IMR-90 (cell line): ENCODE measurements at regions not wholly inside any gene's neighbourhood (a gene's known extent, or its start where the extent isn't known, plus 50 kb on each side); places are given as distances from the start of the nearest gene placed in this dataset.

ENCODE experiments used
- CEBPB ChIP-seq: IDR thresholded peaks from 2 replicates; pipeline ENCODE4 v1.6.1; 2012; ENCODE audit warnings: low read depth, low read length, improper control_type of control experiment
- FOS ChIP-seq: fragments of 150-350 bp; IDR thresholded peaks from 2 replicates; pipeline ENCODE4 v1.6.1; 2016; ENCODE audit warnings: low read depth, low read length
- NFE2L2 ChIP-seq: fragments of 150-350 bp; IDR thresholded peaks from 2 replicates; pipeline ENCODE4 v1.6.1; 2016; ENCODE audit warnings: low read depth, mild to moderate bottlenecking, low read length
- POLR2A ChIP-seq: IDR thresholded peaks from 2 replicates; pipeline ENCODE4 v1.6.1; 2012; ENCODE audit warnings: mild to moderate bottlenecking, low read depth, low read length
- RAD21 ChIP-seq: IDR thresholded peaks from 2 replicates; pipeline ENCODE4 v1.6.1; 2012; ENCODE audit warnings: low read length, improper control_type of control experiment
- TF ChIP-seq, protein P1 (sequence below): fragments of 150-350 bp; IDR thresholded peaks from 2 replicates; pipeline ENCODE4 v1.6.1; 2017; ENCODE audit warnings: mild to moderate bottlenecking, antibody characterized with exemption, low read length, low read depth
- TF ChIP-seq, protein P2 (sequence below): conservative IDR thresholded peaks from 2 replicates; pipeline ENCODE4 v1.5.1; 2012; ENCODE audit warnings: mild to moderate bottlenecking, low read depth, low read length, improper control_type of control experiment

DNA sequence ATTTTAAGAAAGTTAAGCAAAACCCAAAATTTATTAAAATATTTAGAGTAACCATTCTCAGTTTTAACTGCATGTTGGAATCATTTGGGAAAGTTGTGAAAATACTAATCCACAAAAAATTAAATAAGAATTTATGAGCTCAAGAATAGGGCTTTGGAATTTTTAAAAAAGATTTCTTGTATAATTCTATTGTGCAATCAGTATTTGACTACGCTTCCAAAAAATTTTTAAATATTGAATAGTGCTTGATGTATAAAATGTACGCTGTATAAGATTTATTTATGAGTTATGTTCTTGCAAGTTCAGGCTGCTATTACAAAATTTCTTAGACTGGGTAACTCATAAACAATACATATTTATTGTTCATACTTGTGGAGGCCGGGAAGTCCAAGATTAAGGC, 571.7 kb downstream of the MMUT start:
- no peak for TF ChIP-seq RAD21
- TF ChIP-seq, protein P1, sequence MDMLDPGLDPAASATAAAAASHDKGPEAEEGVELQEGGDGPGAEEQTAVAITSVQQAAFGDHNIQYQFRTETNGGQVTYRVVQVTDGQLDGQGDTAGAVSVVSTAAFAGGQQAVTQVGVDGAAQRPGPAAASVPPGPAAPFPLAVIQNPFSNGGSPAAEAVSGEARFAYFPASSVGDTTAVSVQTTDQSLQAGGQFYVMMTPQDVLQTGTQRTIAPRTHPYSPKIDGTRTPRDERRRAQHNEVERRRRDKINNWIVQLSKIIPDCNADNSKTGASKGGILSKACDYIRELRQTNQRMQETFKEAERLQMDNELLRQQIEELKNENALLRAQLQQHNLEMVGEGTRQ, result no peak
- TF ChIP-seq, protein P2, sequence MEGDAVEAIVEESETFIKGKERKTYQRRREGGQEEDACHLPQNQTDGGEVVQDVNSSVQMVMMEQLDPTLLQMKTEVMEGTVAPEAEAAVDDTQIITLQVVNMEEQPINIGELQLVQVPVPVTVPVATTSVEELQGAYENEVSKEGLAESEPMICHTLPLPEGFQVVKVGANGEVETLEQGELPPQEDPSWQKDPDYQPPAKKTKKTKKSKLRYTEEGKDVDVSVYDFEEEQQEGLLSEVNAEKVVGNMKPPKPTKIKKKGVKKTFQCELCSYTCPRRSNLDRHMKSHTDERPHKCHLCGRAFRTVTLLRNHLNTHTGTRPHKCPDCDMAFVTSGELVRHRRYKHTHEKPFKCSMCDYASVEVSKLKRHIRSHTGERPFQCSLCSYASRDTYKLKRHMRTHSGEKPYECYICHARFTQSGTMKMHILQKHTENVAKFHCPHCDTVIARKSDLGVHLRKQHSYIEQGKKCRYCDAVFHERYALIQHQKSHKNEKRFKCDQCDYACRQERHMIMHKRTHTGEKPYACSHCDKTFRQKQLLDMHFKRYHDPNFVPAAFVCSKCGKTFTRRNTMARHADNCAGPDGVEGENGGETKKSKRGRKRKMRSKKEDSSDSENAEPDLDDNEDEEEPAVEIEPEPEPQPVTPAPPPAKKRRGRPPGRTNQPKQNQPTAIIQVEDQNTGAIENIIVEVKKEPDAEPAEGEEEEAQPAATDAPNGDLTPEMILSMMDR, result no peak
- TF ChIP-seq CEBPB, result peak; percentile 53
- no peak for TF ChIP-seq NFE2L2
- TF ChIP-seq POLR2A, result no peak
- no peak for TF ChIP-seq FOS
